Thoracic aorta (tissue), 2 donors: ENCODE measurements at regions not wholly inside any gene's neighbourhood (a gene's known extent, or its start where the extent isn't known, plus 50 kb on each side); places are given as distances from the start of the nearest gene placed in this dataset.

Experiments used
- ATAC-seq: fragments of 150-250 bp; one replicate; pipeline ENCODE4 v1.8.0; 2017; ENCODE audit warnings: low read depth; ENCODE audit not compliant: insufficient number of reproducible peaks, low FRiP score
- DNase-seq: peaks from one replicate; pipeline ENCODE4 v3.0.0-alpha.2; 2020; ENCODE audit warnings: low spot score
- H3K27ac ChIP-seq, 2 donors: fragments of 200-600 bp; sonication (generic); 1 replicate in 1 of 2; 2 replicates in 1 of 2; pipeline ENCODE4 v1.5.1; 2016; ENCODE audit warnings: mild to moderate bottlenecking in 2 of 2, moderate library complexity in 2 of 2
- H3K27me3 ChIP-seq: fragments of 200-600 bp; sonication (generic); replicated peaks from 2 replicates; pipeline ENCODE4 v1.6.0; 2016; ENCODE audit warnings: mild to moderate bottlenecking; ENCODE audit not compliant: insufficient read depth
- H3K36me3 ChIP-seq: fragments of 200-600 bp; sonication (generic); one replicate; pipeline ENCODE4 v1.5.1; 2016
- H3K4me1 ChIP-seq, 2 donors: fragments of 200-600 bp; sonication (generic); 1 replicate in 1 of 2; 2 replicates in 1 of 2; pipeline versions ENCODE4 v1.5.1 to v1.6.0; 2016; ENCODE audit warnings: low read depth in 2 of 2, mild to moderate bottlenecking in 1 of 2; ENCODE audit not compliant: control insufficient read depth in 1 of 2
- H3K4me3 ChIP-seq: fragments of 200-600 bp; sonication (generic); 2 replicates; pipeline ENCODE4 v1.5.1; 2016; ENCODE audit warnings: mild to moderate bottlenecking
- H3K9me3 ChIP-seq: fragments of 200-600 bp; sonication (generic); 2 replicates; pipeline ENCODE4 v1.5.1; 2016
- TF ChIP-seq, protein P1 (sequence below): fragments of 200-600 bp; sonication (generic); IDR thresholded peaks from one replicate; pipeline ENCODE4 v1.5.1; 2019; ENCODE audit warnings: antibody characterized with exemption

DNA sequence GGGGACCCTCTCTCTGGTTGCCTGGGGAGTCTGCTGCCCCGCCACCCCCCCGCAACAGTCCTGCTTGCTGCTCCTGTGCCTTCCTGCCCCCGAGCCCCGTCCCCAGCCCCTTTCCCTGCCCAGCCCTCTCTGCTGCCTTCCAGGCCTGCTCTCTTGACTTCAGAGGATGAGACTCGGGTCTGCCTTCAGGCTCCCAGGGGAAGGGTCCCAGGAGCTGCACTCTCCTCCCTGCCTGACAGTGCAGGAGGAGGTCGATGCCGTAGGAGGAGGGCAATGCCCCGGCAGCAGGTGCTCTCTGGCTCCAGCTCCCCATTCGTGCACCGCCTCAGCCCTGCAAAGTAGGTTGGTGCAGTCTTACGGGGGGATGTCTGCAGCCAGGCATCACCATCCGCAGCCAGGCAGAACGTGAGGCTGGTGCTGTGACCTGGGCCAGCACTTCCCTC lies 185.1 kb upstream of the C14orf180 start:
- no peak overlapping the region for H3K27ac ChIP-seq
- H3K9me3 ChIP-seq, result peaks cover 12% of the 10 kb centered on the region
- ATAC-seq, result no peak
- H3K4me1 ChIP-seq, result no peaks in the 10 kb centered on the region
- no peaks in the 10 kb centered on the region for H3K27me3 ChIP-seq
- no peak for DNase-seq
- TF ChIP-seq, protein P1, sequence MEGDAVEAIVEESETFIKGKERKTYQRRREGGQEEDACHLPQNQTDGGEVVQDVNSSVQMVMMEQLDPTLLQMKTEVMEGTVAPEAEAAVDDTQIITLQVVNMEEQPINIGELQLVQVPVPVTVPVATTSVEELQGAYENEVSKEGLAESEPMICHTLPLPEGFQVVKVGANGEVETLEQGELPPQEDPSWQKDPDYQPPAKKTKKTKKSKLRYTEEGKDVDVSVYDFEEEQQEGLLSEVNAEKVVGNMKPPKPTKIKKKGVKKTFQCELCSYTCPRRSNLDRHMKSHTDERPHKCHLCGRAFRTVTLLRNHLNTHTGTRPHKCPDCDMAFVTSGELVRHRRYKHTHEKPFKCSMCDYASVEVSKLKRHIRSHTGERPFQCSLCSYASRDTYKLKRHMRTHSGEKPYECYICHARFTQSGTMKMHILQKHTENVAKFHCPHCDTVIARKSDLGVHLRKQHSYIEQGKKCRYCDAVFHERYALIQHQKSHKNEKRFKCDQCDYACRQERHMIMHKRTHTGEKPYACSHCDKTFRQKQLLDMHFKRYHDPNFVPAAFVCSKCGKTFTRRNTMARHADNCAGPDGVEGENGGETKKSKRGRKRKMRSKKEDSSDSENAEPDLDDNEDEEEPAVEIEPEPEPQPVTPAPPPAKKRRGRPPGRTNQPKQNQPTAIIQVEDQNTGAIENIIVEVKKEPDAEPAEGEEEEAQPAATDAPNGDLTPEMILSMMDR, result no peak
- no peak overlapping the region for H3K4me3 ChIP-seq
- H3K36me3 ChIP-seq, result no peaks in the 10 kb centered on the region

DNA sequence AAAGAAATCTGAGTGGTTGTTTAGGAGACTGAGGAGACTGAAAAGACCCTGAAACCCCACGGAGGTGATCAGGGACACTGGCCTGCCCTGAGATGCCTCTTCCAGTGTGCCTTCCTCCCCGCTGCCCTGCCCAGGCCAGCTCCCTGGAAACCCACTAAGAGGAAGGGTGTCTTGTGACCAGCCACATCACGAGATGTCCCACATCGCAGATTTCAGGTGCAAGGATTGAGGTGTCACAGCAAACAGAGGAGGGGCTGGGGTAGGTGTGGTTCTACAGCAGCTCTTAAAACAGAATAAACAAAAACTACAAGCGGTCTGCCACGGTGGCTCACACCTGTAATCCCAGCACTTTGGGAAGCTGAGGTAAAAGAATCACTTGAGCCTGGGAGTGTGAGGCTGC lies 184.3 kb upstream of the C14orf180 start:
- no peak overlapping the region for H3K27ac ChIP-seq
- TF ChIP-seq, protein P1, result no peak
- H3K4me1 ChIP-seq, result no peaks in the 10 kb centered on the region
- H3K36me3 ChIP-seq, result no peaks in the 10 kb centered on the region
- DNase-seq (no peak), ATAC-seq (no peak)
- H3K27me3 ChIP-seq, result no peaks in the 10 kb centered on the region
- H3K4me3 ChIP-seq, result no peak overlapping the region
- peaks cover 12% of the 10 kb centered on the region for H3K9me3 ChIP-seq

DNA sequence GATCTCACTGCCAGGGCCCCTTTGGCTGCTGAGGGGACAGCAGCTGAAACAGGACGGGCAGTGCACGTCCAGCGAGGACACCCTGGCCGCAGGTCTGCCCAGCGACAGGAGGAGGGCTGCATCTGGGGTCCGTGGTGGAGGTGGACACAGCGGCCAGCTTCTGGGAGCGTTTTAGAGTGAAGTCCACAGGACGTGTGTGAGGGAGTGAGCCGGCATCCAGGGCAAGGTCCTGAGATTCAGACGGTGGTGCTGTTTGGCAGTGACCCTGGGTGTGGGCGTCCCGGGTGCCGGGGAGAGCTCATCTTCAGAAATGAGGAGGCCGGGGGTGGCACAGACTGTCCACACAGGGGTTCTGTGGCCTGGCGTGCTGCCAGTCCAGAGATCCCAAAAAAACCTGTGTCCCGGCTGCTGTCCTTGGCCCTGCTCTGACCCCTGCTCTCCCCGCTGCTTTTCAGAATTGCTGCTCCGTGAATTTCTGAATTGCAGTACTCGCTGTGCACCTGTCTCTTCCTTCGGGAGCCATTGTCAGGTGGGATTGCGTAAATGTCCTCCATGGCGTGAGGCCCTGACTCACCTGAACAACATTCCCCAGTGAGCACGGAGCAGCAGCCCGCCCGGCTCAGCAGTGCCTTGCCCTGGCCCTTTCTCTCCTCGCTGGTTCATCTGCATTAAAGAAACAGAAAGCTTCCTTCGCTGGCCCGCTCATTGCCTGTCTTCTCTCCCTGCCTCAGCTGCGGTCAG lies 183.5 kb upstream of the C14orf180 start:
- ATAC-seq (no peak), DNase-seq (no peak)
- no peaks in the 10 kb centered on the region for H3K27me3 ChIP-seq
- no peak overlapping the region for H3K27ac ChIP-seq
- H3K36me3 ChIP-seq, result no peaks in the 10 kb centered on the region
- H3K4me3 ChIP-seq, result no peak overlapping the region
- peaks cover 12% of the 10 kb centered on the region for H3K9me3 ChIP-seq
- TF ChIP-seq, protein P1, result no peak
- no peaks in the 10 kb centered on the region for H3K4me1 ChIP-seq

- DNase-seq (no peak), ATAC-seq (no peak)
- Histone ChIP-seq H3K4me1 (no peaks in the 10 kb centered on the region), H3K9me3 (peaks cover 12% of the 10 kb centered on the region), H3K27ac (no peak overlapping the region), H3K27me3 (no peaks in the 10 kb centered on the region), H3K4me3 (no peak overlapping the region), H3K36me3 (no peaks in the 10 kb centered on the region)
- TF ChIP-seq, protein P1, result no peak
Observed at GRCh38 chr14:104396682-104397470, 182.7 kb upstream of the C14orf180 start.

- Histone ChIP-seq H3K4me3 (no peak overlapping the region), H3K36me3 (no peaks in the 10 kb centered on the region), H3K27me3 (no peaks in the 10 kb centered on the region), H3K4me1 (no peaks in the 10 kb centered on the region), H3K27ac (no peak overlapping the region), H3K9me3 (peaks cover 12% of the 10 kb centered on the region)
- DNase-seq, result no peak
- no peak for ATAC-seq
- TF ChIP-seq, protein P1, result no peak
Observed at GRCh38 chr14:104397956-104398355, 181.6 kb upstream of the C14orf180 start.
